Endothelial cell of umbilical vein (primary cell): ENCODE measurements at regions not wholly inside any gene's neighbourhood (a gene's known extent, or its start where the extent isn't known, plus 50 kb on each side); places are given as distances from the start of the nearest gene placed in this dataset.

Source experiments
- BruUV-seq: library from RNA; stranded (reverse); fragments of 400-500 nt; replicated peaks from 2 replicates; lab custom pipeline; 2021; lab: Mats Ljungman, UMichigan
- CTCF ChIA-PET: fragments of 300-600, 350-600 bp; sonication (Branson Sonifier 250); formaldehyde crosslinking; loops from one replicate; lab custom pipeline; 2021; ENCODE audit warnings: antibody characterized with exemption, inconsistent platforms; lab: Charles Lee
- POLR2A ChIA-PET: fragments of 300-600, 350-600 bp; sonication (Branson Sonifier 250); formaldehyde crosslinking; loops from one replicate; lab custom pipeline; 2021; ENCODE audit warnings: antibody characterized with exemption, inconsistent platforms; lab: Charles Lee
- DNase-seq: peaks from one replicate; pipeline ENCODE4 v3.0.0-alpha.2; 2011; ENCODE audit warnings: low read depth, low spot score
- FAIRE-seq: peaks from 2 replicates; lab custom pipeline; 2011; peaks lifted over from hg19 to GRCh38; lab: Jason Lieb, UNC
- H2AFZ ChIP-seq: 2 replicates; pipeline ENCODE4 v1.6.0; 2012; ENCODE audit warnings: low read depth, low read length, control low read depth, inconsistent platforms
- H3K27ac ChIP-seq: 2 replicates; pipeline ENCODE4 v1.5.1; 2011; ENCODE audit warnings: low read depth, mild to moderate bottlenecking, control low read depth, low read length, moderate library complexity; ENCODE audit not compliant: insufficient read depth
- H3K27me3 ChIP-seq, 2 experiments: 2 replicates each; pipeline versions ENCODE4 v1.6.0 to v1.6.1; 2011; ENCODE audit warnings: low read length in 2 of 2, mixed read lengths in 1 of 2; ENCODE audit not compliant: control insufficient read depth in 2 of 2, insufficient read depth in 2 of 2
- H3K36me3 ChIP-seq, 2 experiments: 2 replicates in 1 of 2; 3 replicates in 1 of 2; pipeline ENCODE4 v1.5.1; 2011; ENCODE audit warnings: low read length in 2 of 2, mild to moderate bottlenecking in 1 of 2, moderate library complexity in 1 of 2; ENCODE audit not compliant: control insufficient read depth in 2 of 2, insufficient read depth in 2 of 2; ENCODE audit errors: extremely low read depth in 1 of 2
- H3K4me1 ChIP-seq: 3 replicates; pipeline ENCODE4 v1.5.1; 2011; ENCODE audit warnings: mild to moderate bottlenecking, low read length; ENCODE audit not compliant: control insufficient read depth, insufficient read depth; ENCODE audit errors: extremely low read depth
- H3K4me2 ChIP-seq: 2 replicates; pipeline ENCODE4 v1.6.1; 2011; ENCODE audit warnings: low read length, control low read depth, mixed read lengths; ENCODE audit not compliant: insufficient read depth
- H3K4me3 ChIP-seq, 3 experiments: fragments of 200-600 bp in 1 of 3; sonication (generic), shearing (Covaris generic) in 1 of 3; replicated peaks in 1 of 3; 2 replicates each; pipeline ENCODE4 v1.5.1; 2011 to 2016; ENCODE audit warnings: control low read depth in 3 of 3, low read length in 3 of 3, mild to moderate bottlenecking in 2 of 3, inconsistent platforms in 1 of 3, low read depth in 1 of 3, moderate library complexity in 1 of 3; ENCODE audit not compliant: insufficient read depth in 1 of 3
- H3K79me2 ChIP-seq: 2 replicates; pipeline ENCODE4 v1.6.0; 2012; ENCODE audit warnings: low read length, inconsistent platforms; ENCODE audit not compliant: control insufficient read depth, insufficient read depth
- H3K9ac ChIP-seq: replicated peaks from 2 replicates; pipeline ENCODE3; 2011; ENCODE audit warnings: low read length, control low read depth; ENCODE audit not compliant: insufficient read depth; ENCODE audit errors: extremely low read depth
- H3K9me1 ChIP-seq: replicated peaks from 3 replicates; pipeline ENCODE4 v1.6.0; 2011; ENCODE audit warnings: mild to moderate bottlenecking, low read length; ENCODE audit not compliant: control insufficient read depth, insufficient read depth; ENCODE audit errors: extremely low read depth
- H3K9me3 ChIP-seq: replicated peaks from 2 replicates; pipeline ENCODE4 v1.5.1; 2012; ENCODE audit warnings: low read length, inconsistent platforms; ENCODE audit not compliant: control insufficient read depth, insufficient read depth
- H4K20me1 ChIP-seq: replicated peaks from 2 replicates; pipeline ENCODE3; 2011; ENCODE audit warnings: mild to moderate bottlenecking, low read length; ENCODE audit not compliant: control insufficient read depth, insufficient read depth; ENCODE audit errors: extremely low read depth
- CTCF ChIP-seq, 2 donors: IDR thresholded peaks; 1 replicate in 1 of 2; 2 replicates in 1 of 2; pipeline ENCODE4 v1.5.1; 2011; ENCODE audit warnings: low read length in 2 of 2, mild to moderate bottlenecking in 2 of 2, moderate library complexity in 2 of 2, control low read depth in 1 of 2, inconsistent platforms in 1 of 2, low read depth in 1 of 2; ENCODE audit not compliant: insufficient read depth in 1 of 2; ENCODE audit errors: extremely low read depth in 1 of 2
- EZH2 ChIP-seq: IDR thresholded peaks from 2 replicates; pipeline ENCODE4 v1.6.1; 2012; ENCODE audit warnings: borderline replicate concordance, low read depth, mild to moderate bottlenecking, moderate library complexity, low read length, inconsistent platforms; ENCODE audit not compliant: severe bottlenecking
- FOS ChIP-seq: IDR thresholded peaks from 2 replicates; pipeline ENCODE4 v1.6.1; 2011; ENCODE audit warnings: mild to moderate bottlenecking, low read length, moderate library complexity, borderline replicate concordance; ENCODE audit not compliant: insufficient read depth
- GATA2 ChIP-seq: IDR thresholded peaks from 2 replicates; pipeline ENCODE4 v1.7.0; 2011; ENCODE audit warnings: low read depth, mild to moderate bottlenecking, moderate library complexity, mixed read lengths, low read length; ENCODE audit not compliant: insufficient read length, insufficient read depth
- JUN ChIP-seq: IDR thresholded peaks from 2 replicates; pipeline ENCODE4 v1.6.1; 2011; ENCODE audit warnings: borderline replicate concordance, low read depth; ENCODE audit not compliant: insufficient read length, insufficient read depth
- MYC ChIP-seq: IDR thresholded peaks from one replicate; pipeline ENCODE4 v1.6.1; 2011; ENCODE audit warnings: mild to moderate bottlenecking, low read depth, low read length
- POLR2A ChIP-seq: IDR thresholded peaks from 2 replicates; pipeline ENCODE4 v1.6.1; 2012; ENCODE audit warnings: low read depth, mild to moderate bottlenecking, control low read depth, low read length
- POLR2AphosphoS5 ChIP-seq: IDR thresholded peaks from 2 replicates; pipeline ENCODE4 v1.6.1; 2012; ENCODE audit warnings: low read depth, mild to moderate bottlenecking, control low read depth, low read length, moderate library complexity; ENCODE audit not compliant: insufficient read depth
- dilution Hi-C: fragments of 300-500 bp; cut with MboI; formaldehyde crosslinking; loops from one replicate; pipeline ENCODE4 v1.15.0; 2019; ENCODE audit warnings: low sequenced_read_pairs; ENCODE audit not compliant: extremely low pct_ligation_motif_present
- intact Hi-C: fragments of 100-400 bp; cut with micrococcal nuclease; formaldehyde crosslinking; loops from one replicate; pipeline ENCODE4 v1.10.0; 2022
- TF ChIP-seq, protein P1 (sequence below): IDR thresholded peaks from 2 replicates; pipeline ENCODE4 v1.6.1; 2011; ENCODE audit not compliant: insufficient read depth, insufficient read length

- ChIA-PET CTCF (no interaction called here), POLR2A (no interaction called here)
- Histone ChIP-seq H3K4me2 (no peak overlapping the region), H3K27ac (no peak overlapping the region), H2AFZ (no peak overlapping the region), H3K9ac (no peak overlapping the region), H3K9me3 (no peaks in the 10 kb centered on the region), H3K36me3 (no peaks in the 10 kb centered on the region), H4K20me1 (no peaks in the 10 kb centered on the region), H3K9me1 (no peaks in the 10 kb centered on the region), H3K4me3 (no peak overlapping the region), H3K4me1 (no peaks in the 10 kb centered on the region), H3K27me3 (no peaks in the 10 kb centered on the region), H3K79me2 (no peaks in the 10 kb centered on the region)
- FAIRE-seq (no peak), DNase-seq (no peak)
- no TSS peak for BruUV-seq
- TF ChIP-seq POLR2A: no peak
- TF ChIP-seq CTCF (IDR thresholded peaks at IDR 0.05; ENCODE audit: extremely low read depth in 1 of 2, insufficient read depth in 1 of 2, low read depth in 1 of 2, low read length in 2 of 2): no peak
- no peak for TF ChIP-seq EZH2
- no peak for TF ChIP-seq JUN
- no peak for TF ChIP-seq FOS
- TF ChIP-seq, protein P1, sequence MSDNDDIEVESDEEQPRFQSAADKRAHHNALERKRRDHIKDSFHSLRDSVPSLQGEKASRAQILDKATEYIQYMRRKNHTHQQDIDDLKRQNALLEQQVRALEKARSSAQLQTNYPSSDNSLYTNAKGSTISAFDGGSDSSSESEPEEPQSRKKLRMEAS: no peak
- TF ChIP-seq POLR2AphosphoS5: no peak
- no peak for TF ChIP-seq MYC
- TF ChIP-seq GATA2: no peak
- dilution Hi-C loops: no loop called here
- intact Hi-C loops: no loop called here
Measured at GRCh38 chr2:82226441-82226840, 1921.9 kb upstream of the LRRTM1 start.
